ACHN (cell line): ENCODE measurements at regions not wholly inside any gene's neighbourhood (a gene's known extent, or its start where the extent isn't known, plus 50 kb on each side); places are given as distances from the start of the nearest gene placed in this dataset.

Experiments
- DNase-seq: peaks from one replicate; pipeline ENCODE4 v3.0.0-alpha.2; 2015
- in situ Hi-C: cut with HindIII; loops from 2 replicates; pipeline ENCODE4 v1.10.0; 2017; ENCODE audit warnings: low sequenced_read_pairs, low pct_ligation_motif_present, low pct_unique_long_range_greater_than_20kb

- in situ Hi-C loops: no loop called here
- DNase-seq: no peak
These were observed 190.1 kb downstream of the ACTL7B start for GRCh38 chr9:108665521-108666239.

GRCh38 chr9:108664309-108665255, 191.2 kb downstream of the ACTL7B start:
- no peak for DNase-seq
- in situ Hi-C loops: no loop called here

- DNase-seq: no peak
- in situ Hi-C loops: no loop called here
These were observed 192.4 kb downstream of the ACTL7B start for GRCh38 chr9:108663422-108663821.

- no peak for DNase-seq
- in situ Hi-C loops: no loop called here
These were observed 192.8 kb downstream of the ACTL7B start for GRCh38 chr9:108662956-108663355.

GRCh38 chr9:108662091-108662875, 193.5 kb downstream of the ACTL7B start:
- in situ Hi-C loops: no loop called here
- no peak for DNase-seq

- in situ Hi-C loops: no loop called here
- no peak for DNase-seq
These were observed 199.2 kb downstream of the ACTL7B start for GRCh38 chr9:108656566-108656965.

- no peak for DNase-seq
- in situ Hi-C loops: no loop called here
These were observed 200.0 kb downstream of the ACTL7B start for GRCh38 chr9:108655818-108656217.

GRCh38 chr9:108654566-108654965, 201.2 kb downstream of the ACTL7B start:
- DNase-seq: no peak
- in situ Hi-C loops: no loop called here

- in situ Hi-C loops: no loop called here
- no peak for DNase-seq
These were observed 202.9 kb downstream of the ACTL7B start for GRCh38 chr9:108652851-108653250.

GRCh38 chr9:108650826-108651225, 205.0 kb downstream of the ACTL7B start:
- in situ Hi-C loops: no loop called here
- DNase-seq: no peak

GRCh38 chr9:108645520-108645919, 210.3 kb downstream of the ACTL7B start:
- in situ Hi-C loops: no loop called here
- no peak for DNase-seq

GRCh38 chr9:108643731-108644510, 211.9 kb downstream of the ACTL7B start:
- in situ Hi-C loops: no loop called here

GRCh38 chr9:108642871-108643270, 212.9 kb downstream of the ACTL7B start:
- in situ Hi-C loops: no loop called here
- DNase-seq: no peak

More at GRCh38 chr9:108643731-108644510, 211.9 kb downstream of the ACTL7B start:
- DNase-seq: no peak

GRCh38 chr9:108640230-108640629, 215.6 kb downstream of the ACTL7B start:
- in situ Hi-C loops: no loop called here
- no peak for DNase-seq

- in situ Hi-C loops: no loop called here
- DNase-seq: no peak
These were observed 216.1 kb downstream of the ACTL7B start for GRCh38 chr9:108639696-108640095.

GRCh38 chr9:108639091-108639490, 216.7 kb downstream of the ACTL7B start:
- in situ Hi-C loops: no loop called here
- no peak for DNase-seq

- DNase-seq: no peak
- in situ Hi-C loops: no loop called here
These were observed 218.4 kb downstream of the ACTL7B start for GRCh38 chr9:108637340-108637739.

- no peak for DNase-seq
These were observed 219.8 kb downstream of the ACTL7B start for GRCh38 chr9:108636013-108636412.

More at GRCh38 chr9:108636013-108636412, 219.8 kb downstream of the ACTL7B start:
- in situ Hi-C loops: no loop called here
